ENCODE measurements at regions not wholly inside any gene's neighbourhood (a gene's known extent, or its start where the extent isn't known, plus 50 kb on each side); places are given as distances from the start of the nearest gene placed in this dataset.
"Not testable (repeated sequence)": the region's sequence is repeated elsewhere in the genome, so short reads cannot be mapped to it uniquely, and the experiment has no call there.

GRCh38 chr11:57047610-57048009, 58.9 kb downstream of the OR5AK2 start:
- H3K4me1 Mint-ChIP-seq = no peaks in the 10 kb centered on the region
- POLR2A ChIA-PET = no interaction called here
- CTCF ChIA-PET = no interaction called here
- H3K4me3 Mint-ChIP-seq = no peak overlapping the region
- no peak for DNase-seq
- H3K9me3 Mint-ChIP-seq = peaks cover 15% of the 10 kb centered on the region
- no peaks in the 10 kb centered on the region for H3K27me3 Mint-ChIP-seq
- H3K27ac Mint-ChIP-seq = no peak overlapping the region
- no peaks in the 10 kb centered on the region for H3K36me3 Mint-ChIP-seq (ENCODE audit: low read depth)

GRCh38 chr11:57049749-57050148, 61.0 kb downstream of the OR5AK2 start:
- peaks cover 11% of the 10 kb centered on the region for H3K9me3 Mint-ChIP-seq
- H3K36me3 Mint-ChIP-seq (ENCODE audit: low read depth) = no peaks in the 10 kb centered on the region
- no peaks in the 10 kb centered on the region for H3K4me1 Mint-ChIP-seq
- ChIA-PET CTCF (no interaction called here), POLR2A (no interaction called here)
- no peaks in the 10 kb centered on the region for H3K27me3 Mint-ChIP-seq
- H3K27ac Mint-ChIP-seq = no peak overlapping the region
- no peak overlapping the region for H3K4me3 Mint-ChIP-seq
- no peak for DNase-seq

- no peaks in the 10 kb centered on the region for H3K36me3 Mint-ChIP-seq (ENCODE audit: low read depth)
- no peaks in the 10 kb centered on the region for H3K9me3 Mint-ChIP-seq
- no peaks in the 10 kb centered on the region for H3K4me1 Mint-ChIP-seq
- ChIA-PET POLR2A (no interaction called here), CTCF (no interaction called here)
- H3K4me3 Mint-ChIP-seq = no peak overlapping the region
- no peak overlapping the region for H3K27ac Mint-ChIP-seq
- no peaks in the 10 kb centered on the region for H3K27me3 Mint-ChIP-seq
- no peak for DNase-seq
Observed at GRCh38 chr11:57054817-57055216, 66.1 kb downstream of the OR5AK2 start.

GRCh38 chr11:57055744-57056143, 67.0 kb downstream of the OR5AK2 start:
- no peaks in the 10 kb centered on the region for H3K36me3 Mint-ChIP-seq (ENCODE audit: low read depth)
- no peaks in the 10 kb centered on the region for H3K9me3 Mint-ChIP-seq
- no peaks in the 10 kb centered on the region for H3K27me3 Mint-ChIP-seq
- no peak overlapping the region for H3K27ac Mint-ChIP-seq
- H3K4me1 Mint-ChIP-seq = no peaks in the 10 kb centered on the region
- ChIA-PET CTCF (no interaction called here), POLR2A (no interaction called here)
- no peak for DNase-seq
- H3K4me3 Mint-ChIP-seq = no peak overlapping the region

DNA sequence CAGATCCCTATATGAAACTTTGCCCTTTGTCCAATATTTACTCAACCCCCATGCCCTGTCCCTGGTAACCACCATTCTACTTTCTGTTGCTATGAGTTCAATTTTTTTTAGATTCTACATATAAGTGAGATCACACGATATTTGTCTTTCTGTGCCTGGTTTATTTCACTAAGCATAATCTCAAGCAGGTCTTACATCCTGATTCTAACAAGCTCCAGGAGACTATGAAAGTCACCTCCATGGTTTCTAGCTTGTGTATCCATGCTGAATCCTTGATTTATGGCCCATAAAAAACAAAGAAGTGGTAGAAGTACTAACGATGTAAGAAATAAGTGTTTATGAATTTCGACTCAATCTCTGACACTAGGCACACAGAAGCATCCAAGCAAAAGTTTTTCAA, 68.0 kb downstream of the OR5AK2 start:
- H3K9me3 Mint-ChIP-seq = no peaks in the 10 kb centered on the region
- H3K4me3 Mint-ChIP-seq = no peak overlapping the region
- ChIA-PET CTCF (no interaction called here), POLR2A (no interaction called here)
- H3K4me1 Mint-ChIP-seq = no peaks in the 10 kb centered on the region
- no peaks in the 10 kb centered on the region for H3K27me3 Mint-ChIP-seq
- DNase-seq = no peak
- H3K36me3 Mint-ChIP-seq (ENCODE audit: low read depth) = no peaks in the 10 kb centered on the region
- no peak overlapping the region for H3K27ac Mint-ChIP-seq

GRCh38 chr11:57057561-57057960, 68.8 kb downstream of the OR5AK2 start:
- H3K9me3 Mint-ChIP-seq = no peaks in the 10 kb centered on the region
- H3K27me3 Mint-ChIP-seq = no peaks in the 10 kb centered on the region
- no peaks in the 10 kb centered on the region for H3K36me3 Mint-ChIP-seq (ENCODE audit: low read depth)
- H3K4me3 Mint-ChIP-seq = no peak overlapping the region
- no peak overlapping the region for H3K27ac Mint-ChIP-seq
- CTCF ChIA-PET = no interaction called here
- no peaks in the 10 kb centered on the region for H3K4me1 Mint-ChIP-seq
- no peak for DNase-seq
- POLR2A ChIA-PET = no interaction called here

GRCh38 chr11:57062957-57063356, 74.2 kb downstream of the OR5AK2 start:
- H3K27ac Mint-ChIP-seq; H3K36me3 Mint-ChIP-seq (ENCODE audit: low read depth); CTCF ChIA-PET; DNase-seq; POLR2A ChIA-PET; H3K4me3 Mint-ChIP-seq; H3K4me1 Mint-ChIP-seq; H3K9me3 Mint-ChIP-seq; H3K27me3 Mint-ChIP-seq: not testable (repeated sequence)

DNA sequence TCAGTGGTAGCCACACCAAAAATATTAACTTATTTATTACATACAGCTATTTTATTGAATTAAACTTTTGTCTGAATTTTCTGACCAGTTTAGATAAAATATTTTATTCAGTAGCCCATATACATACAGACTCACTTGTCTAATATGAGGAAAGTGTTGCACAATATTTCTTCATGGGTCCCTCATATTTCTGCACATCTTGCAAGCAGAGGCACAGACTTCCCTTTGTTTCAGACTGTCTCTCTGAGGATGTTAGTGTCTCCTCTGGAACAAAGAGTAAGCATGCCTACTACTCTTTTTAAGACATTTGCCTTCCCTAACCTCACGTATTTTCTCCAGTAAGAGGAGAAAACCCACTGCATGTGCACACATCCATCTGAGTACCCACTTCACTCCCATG, 81.2 kb downstream of the OR5AK2 start:
- Mint-ChIP-seq H3K4me1 (no peaks in the 10 kb centered on the region), H3K27ac (no peak overlapping the region), H3K9me3 (no peaks in the 10 kb centered on the region), H3K27me3 (no peaks in the 10 kb centered on the region), H3K36me3 (ENCODE audit: low read depth) (no peaks in the 10 kb centered on the region), H3K4me3 (no peak overlapping the region)
- ChIA-PET CTCF (no interaction called here), POLR2A (no interaction called here)
- DNase-seq = no peak

DNA sequence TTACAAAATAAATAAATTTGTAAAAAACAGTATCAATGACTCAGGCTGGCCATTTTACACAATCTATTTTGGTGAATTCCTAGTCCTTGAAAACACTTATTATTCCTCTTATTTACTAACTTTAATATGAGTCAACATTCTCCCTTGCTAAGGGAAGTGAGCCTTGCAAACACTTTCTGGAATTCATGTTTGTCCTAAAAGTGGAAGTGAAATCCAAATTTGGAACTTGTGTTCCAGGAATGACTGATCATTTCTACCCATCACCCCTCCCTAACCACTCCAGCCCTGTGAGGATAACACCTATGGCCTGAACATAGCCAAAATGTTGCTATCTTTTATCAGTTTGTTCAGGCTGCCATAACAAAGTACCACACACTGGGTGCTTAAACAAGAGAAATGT, 83.1 kb downstream of the OR5AK2 start:
- H3K4me3 Mint-ChIP-seq = no peak overlapping the region
- DNase-seq = no peak

DNA sequence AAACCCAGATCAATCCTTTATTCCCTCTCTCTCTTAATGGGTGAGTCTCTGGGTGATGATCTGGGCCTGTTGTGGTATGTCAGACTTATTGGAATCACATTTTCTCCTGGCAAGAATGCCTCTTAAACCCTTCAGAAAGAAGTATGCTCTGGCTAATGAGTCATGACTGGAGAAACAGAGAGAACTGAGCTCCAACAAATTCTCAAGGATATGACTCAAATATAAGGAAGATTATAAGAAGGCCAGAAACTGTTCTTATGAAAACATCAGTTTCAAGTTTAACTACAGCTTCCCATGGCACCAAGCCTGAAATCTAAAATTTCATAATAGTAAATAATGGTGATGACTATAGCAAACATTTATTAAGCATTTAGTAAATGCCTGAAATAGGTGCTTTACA, 83.9 kb downstream of the OR5AK2 start:
- Mint-ChIP-seq H3K4me3 (no peak overlapping the region), H3K27ac (no peak overlapping the region), H3K27me3 (no peaks in the 10 kb centered on the region), H3K36me3 (ENCODE audit: low read depth) (no peaks in the 10 kb centered on the region), H3K9me3 (no peaks in the 10 kb centered on the region), H3K4me1 (no peaks in the 10 kb centered on the region)
- ChIA-PET CTCF (no interaction called here), POLR2A (no interaction called here)
- no peak for DNase-seq

More for the DNA sequence above, 83.1 kb downstream of the OR5AK2 start:
- ChIA-PET POLR2A (no interaction called here), CTCF (no interaction called here)
- Mint-ChIP-seq H3K27ac (no peak overlapping the region), H3K27me3 (no peaks in the 10 kb centered on the region), H3K9me3 (no peaks in the 10 kb centered on the region), H3K36me3 (ENCODE audit: low read depth) (no peaks in the 10 kb centered on the region), H3K4me1 (no peaks in the 10 kb centered on the region)

- CTCF ChIA-PET = no interaction called here
- Mint-ChIP-seq H3K4me1 (no peaks in the 10 kb centered on the region), H3K27ac (no peak overlapping the region), H3K27me3 (no peaks in the 10 kb centered on the region), H3K36me3 (ENCODE audit: low read depth) (no peaks in the 10 kb centered on the region), H3K4me3 (no peak overlapping the region), H3K9me3 (no peaks in the 10 kb centered on the region)
- POLR2A ChIA-PET = no interaction called here
- no peak for DNase-seq
Observed at GRCh38 chr11:57073128-57073527, 84.4 kb downstream of the OR5AK2 start.

- CTCF ChIA-PET = no interaction called here
- Mint-ChIP-seq H3K27ac (no peak overlapping the region), H3K36me3 (ENCODE audit: low read depth) (no peaks in the 10 kb centered on the region), H3K4me3 (no peak overlapping the region), H3K27me3 (no peaks in the 10 kb centered on the region), H3K4me1 (no peaks in the 10 kb centered on the region), H3K9me3 (no peaks in the 10 kb centered on the region)
- POLR2A ChIA-PET = no interaction called here
- DNase-seq = no peak
Observed at GRCh38 chr11:57081356-57081755, 92.6 kb downstream of the OR5AK2 start.

- ChIA-PET CTCF (no interaction called here), POLR2A (no interaction called here)
- Mint-ChIP-seq H3K4me3 (no peak overlapping the region), H3K9me3 (no peaks in the 10 kb centered on the region), H3K36me3 (ENCODE audit: low read depth) (no peaks in the 10 kb centered on the region), H3K4me1 (no peaks in the 10 kb centered on the region), H3K27me3 (no peaks in the 10 kb centered on the region), H3K27ac (no peak overlapping the region)
- no peak for DNase-seq
Observed at GRCh38 chr11:57082125-57082524, 93.4 kb downstream of the OR5AK2 start.

GRCh38 chr11:57083641-57084385, 95.1 kb downstream of the OR5AK2 start:
- POLR2A ChIA-PET = no interaction called here
- no peaks in the 10 kb centered on the region for H3K27me3 Mint-ChIP-seq
- CTCF ChIA-PET = no interaction called here
- H3K4me3 Mint-ChIP-seq = no peak overlapping the region
- DNase-seq = no peak
- H3K36me3 Mint-ChIP-seq (ENCODE audit: low read depth) = no peaks in the 10 kb centered on the region
- no peak overlapping the region for H3K27ac Mint-ChIP-seq
- H3K9me3 Mint-ChIP-seq = no peaks in the 10 kb centered on the region
- no peaks in the 10 kb centered on the region for H3K4me1 Mint-ChIP-seq
